GM10248 (cell line): ENCODE measurements at regions not wholly inside any gene's neighbourhood (a gene's known extent, or its start where the extent isn't known, plus 50 kb on each side); places are given as distances from the start of the nearest gene placed in this dataset.

Experiments
- CTCF ChIA-PET: fragments of 300-600 bp; sonication (Branson Sonifier 250); formaldehyde crosslinking; extraction: SDS; loops from one replicate; lab custom pipeline; 2021; ENCODE audit warnings: antibody characterized with exemption; lab: Yijun Ruan, JAX
- POLR2A ChIA-PET: fragments of 350-650 bp; sonication (Branson Sonifier 250); formaldehyde crosslinking; extraction: SDS; loops from one replicate; lab custom pipeline; 2020; ENCODE audit warnings: antibody characterized with exemption; lab: Yijun Ruan, JAX
- DNase-seq: peaks from one replicate; pipeline ENCODE4 v3.0.0; 2012; ENCODE audit errors: extremely low spot score
- TF ChIP-seq, protein P1 (sequence below): IDR thresholded peaks from 2 replicates; pipeline ENCODE4 v1.5.1; 2012; ENCODE audit warnings: mild to moderate bottlenecking, low read depth; ENCODE audit errors: extremely low read depth, missing control alignments, control extremely low read depth

DNA sequence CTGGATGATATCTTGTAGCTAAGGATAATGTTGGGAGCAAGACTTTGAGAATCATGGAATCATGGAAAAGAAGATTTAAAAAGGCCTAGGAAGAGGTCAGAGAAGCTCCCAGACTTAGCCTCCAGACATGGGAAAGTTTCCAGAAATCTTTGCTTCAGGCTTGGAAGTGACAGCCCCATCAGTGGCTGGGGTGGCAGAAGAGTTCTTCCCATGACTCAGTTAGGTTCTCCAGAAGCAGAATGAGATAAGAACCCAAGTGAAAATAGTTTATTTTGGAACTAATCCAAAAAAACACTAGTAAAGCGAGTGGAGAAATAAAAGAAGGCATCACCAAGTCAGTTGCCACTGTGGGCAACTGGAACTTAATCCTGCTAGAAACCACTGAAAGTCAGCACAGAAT lies 506.9 kb downstream of the MID1IP1 start:
- ChIA-PET POLR2A (no interaction called here), CTCF (interaction anchor here (0.9 kb wide), 1 partner anchor 20 kb away, joined by 3 read pairs; no protein-coding TSS in a partner anchor)
- DNase-seq = no peak
- TF ChIP-seq, protein P1, sequence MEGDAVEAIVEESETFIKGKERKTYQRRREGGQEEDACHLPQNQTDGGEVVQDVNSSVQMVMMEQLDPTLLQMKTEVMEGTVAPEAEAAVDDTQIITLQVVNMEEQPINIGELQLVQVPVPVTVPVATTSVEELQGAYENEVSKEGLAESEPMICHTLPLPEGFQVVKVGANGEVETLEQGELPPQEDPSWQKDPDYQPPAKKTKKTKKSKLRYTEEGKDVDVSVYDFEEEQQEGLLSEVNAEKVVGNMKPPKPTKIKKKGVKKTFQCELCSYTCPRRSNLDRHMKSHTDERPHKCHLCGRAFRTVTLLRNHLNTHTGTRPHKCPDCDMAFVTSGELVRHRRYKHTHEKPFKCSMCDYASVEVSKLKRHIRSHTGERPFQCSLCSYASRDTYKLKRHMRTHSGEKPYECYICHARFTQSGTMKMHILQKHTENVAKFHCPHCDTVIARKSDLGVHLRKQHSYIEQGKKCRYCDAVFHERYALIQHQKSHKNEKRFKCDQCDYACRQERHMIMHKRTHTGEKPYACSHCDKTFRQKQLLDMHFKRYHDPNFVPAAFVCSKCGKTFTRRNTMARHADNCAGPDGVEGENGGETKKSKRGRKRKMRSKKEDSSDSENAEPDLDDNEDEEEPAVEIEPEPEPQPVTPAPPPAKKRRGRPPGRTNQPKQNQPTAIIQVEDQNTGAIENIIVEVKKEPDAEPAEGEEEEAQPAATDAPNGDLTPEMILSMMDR = no peak

DNA sequence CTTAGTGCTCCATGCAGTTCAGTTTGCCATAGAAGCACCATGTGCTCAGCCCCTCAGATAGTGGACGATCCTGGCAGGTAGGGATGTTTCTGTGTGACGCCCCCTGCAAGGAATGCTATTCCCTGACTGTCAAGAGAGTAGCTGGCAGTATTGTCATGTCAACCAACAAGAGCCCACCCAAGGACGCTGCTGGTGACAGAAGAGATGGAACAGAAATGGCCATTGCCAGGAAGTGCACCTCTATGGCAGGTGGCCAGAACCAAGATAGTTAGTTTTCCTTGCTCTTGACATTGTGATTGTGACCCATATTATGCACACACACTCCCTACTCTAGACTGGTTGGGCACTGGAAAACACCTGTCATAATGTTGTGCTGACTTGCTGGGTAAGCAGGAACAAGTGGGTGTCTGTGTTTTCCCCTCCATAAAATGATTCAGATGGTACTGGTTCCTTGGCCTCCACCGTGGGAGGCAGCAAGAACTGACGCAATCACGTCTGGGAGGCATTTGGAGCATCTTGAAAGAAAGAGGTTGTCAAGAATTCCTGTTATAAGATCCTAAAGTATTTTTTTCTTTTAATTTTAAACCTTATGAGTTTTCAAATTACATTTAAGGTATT lies 507.9 kb downstream of the MID1IP1 start:
- DNase-seq = peak; percentile 6
- ChIA-PET POLR2A (no interaction called here), CTCF (interaction anchor here (1.3 kb wide), 1 partner anchor 10 kb away, joined by 3 read pairs; no protein-coding TSS in a partner anchor)
- TF ChIP-seq, protein P1 = no peak

DNA sequence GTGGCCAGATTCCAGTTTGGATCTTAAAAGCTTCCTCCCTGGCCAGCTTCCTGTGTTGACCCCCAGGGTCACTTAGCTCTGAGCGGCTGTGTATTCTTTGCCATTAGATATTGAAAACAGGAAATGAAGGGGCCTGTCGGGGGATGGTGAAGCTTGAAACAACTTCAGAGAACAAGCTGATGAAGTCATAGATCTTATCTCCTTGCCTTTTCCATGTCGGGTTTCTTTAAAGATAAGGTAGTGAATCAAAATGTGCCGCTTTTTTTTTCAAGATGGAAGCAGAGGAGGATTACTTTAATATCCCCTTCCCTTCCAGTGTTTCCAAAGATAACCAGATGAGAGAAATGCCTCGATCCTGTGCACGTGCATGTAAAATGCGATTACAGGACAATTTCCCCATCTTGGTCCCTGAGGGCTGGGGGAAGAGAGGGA lies 508.5 kb downstream of the MID1IP1 start:
- no peak for DNase-seq
- ChIA-PET POLR2A (no interaction called here), CTCF (interaction anchor here (1.3 kb wide), 1 partner anchor 9 kb away, joined by 3 read pairs; no protein-coding TSS in a partner anchor)
- TF ChIP-seq, protein P1 = no peak

DNA sequence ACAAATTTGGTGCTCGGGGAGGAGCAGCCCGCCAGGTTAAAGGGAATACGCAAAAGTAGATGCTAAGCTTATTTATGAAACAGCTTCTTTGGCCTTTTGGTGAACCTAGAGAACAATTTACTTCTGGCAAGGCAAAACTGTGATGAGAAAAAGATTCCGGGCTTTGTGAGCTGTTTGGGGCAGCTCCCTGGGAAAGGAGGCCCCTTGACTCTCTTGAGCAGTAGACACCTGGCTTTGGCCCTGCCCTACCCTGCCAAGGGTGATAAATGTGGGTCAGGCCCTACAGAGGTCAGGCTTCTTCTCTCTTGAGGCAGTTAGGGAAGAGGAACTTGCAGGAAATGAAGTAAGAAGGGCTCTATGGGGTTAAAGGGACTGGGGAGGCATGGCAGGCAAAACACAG lies 509.6 kb downstream of the MID1IP1 start:
- ChIA-PET POLR2A (no interaction called here), CTCF (no interaction called here)
- TF ChIP-seq, protein P1 = no peak
- no peak for DNase-seq

DNA sequence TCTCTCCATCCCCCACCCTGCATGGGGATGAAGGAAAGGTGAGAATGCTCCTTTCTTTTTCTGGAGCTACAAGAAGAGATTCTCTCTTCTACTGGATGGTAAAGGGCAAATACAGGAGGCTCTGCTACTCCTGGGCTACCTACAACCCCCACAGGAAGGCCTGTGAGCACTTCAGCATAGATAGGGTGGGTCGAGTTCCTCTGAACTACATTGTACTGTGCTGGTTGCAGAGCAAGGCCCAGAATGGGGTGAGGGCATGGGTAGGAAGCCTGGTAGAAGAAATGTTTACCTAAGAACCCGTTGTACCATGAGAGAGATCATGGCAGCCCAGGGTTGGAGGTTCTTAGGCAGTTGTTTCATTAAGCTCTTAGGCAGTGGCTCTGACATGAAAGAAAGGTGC lies 510.4 kb downstream of the MID1IP1 start:
- no peak for DNase-seq
- ChIA-PET POLR2A (no interaction called here), CTCF (no interaction called here)
- TF ChIP-seq, protein P1 = no peak

DNA sequence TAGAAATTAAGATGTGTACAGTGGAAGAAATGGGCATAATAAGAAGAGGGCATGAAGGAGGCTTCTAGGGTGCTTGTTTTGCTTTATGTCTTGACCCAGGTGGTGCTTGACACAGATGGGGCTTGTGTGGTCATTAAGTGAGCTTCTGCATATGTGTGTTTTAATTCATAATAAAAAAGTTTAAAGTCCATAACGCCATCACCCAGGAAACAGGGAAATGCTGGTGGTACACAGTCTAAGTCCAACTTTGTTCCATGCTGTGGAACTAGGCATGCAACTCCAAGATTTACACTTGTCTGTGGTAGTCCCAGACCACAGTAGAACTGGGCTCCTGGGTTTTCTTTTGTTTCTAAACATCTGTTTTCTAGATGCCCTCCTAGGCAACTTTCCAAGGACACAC lies 511.9 kb downstream of the MID1IP1 start:
- CTCF ChIA-PET = no interaction called here
- TF ChIP-seq, protein P1 = no peak
- POLR2A ChIA-PET = no interaction called here
- no peak for DNase-seq
